ENCODE measurements at regions not wholly inside any gene's neighbourhood (a gene's known extent, or its start where the extent isn't known, plus 50 kb on each side); places are given as distances from the start of the nearest gene placed in this dataset.
"Not testable (repeated sequence)": the region's sequence is repeated elsewhere in the genome, so short reads cannot be mapped to it uniquely, and the experiment has no call there.

- H3K4ac ChIP-seq (ENCODE audit: low read depth, low read length) = no peak overlapping the region
- H3K36me3 ChIP-seq (ENCODE audit: control insufficient read depth, insufficient read depth, low read length) = no peaks in the 10 kb centered on the region
- H3K4me2 ChIP-seq (ENCODE audit: low read length) = no peak overlapping the region
- H4K8ac ChIP-seq (ENCODE audit: low read depth, low read length) = no peak overlapping the region
- H3K4me3 ChIP-seq (ENCODE audit: low read length) = no peak overlapping the region
- H3K79me1 ChIP-seq (ENCODE audit: low read length) = no peaks in the 10 kb centered on the region
- no peak overlapping the region for H4K5ac ChIP-seq (ENCODE audit: low read length)
- no CpG with 5 or more reads among the region's 4 CpGs for WGBS (ENCODE audit: extremely low coverage, insufficient coverage, low lambda C conversion rate)
- no peak overlapping the region for H3K56ac ChIP-seq (ENCODE audit: low read length)
- H3K4me1 ChIP-seq (ENCODE audit: control insufficient read depth, low read depth, low read length) = no peaks in the 10 kb centered on the region
- no peak overlapping the region for H3K23ac ChIP-seq (ENCODE audit: low read length)
- H2BK5ac ChIP-seq (ENCODE audit: low read length) = no peak overlapping the region
- no peaks in the 10 kb centered on the region for H3K27me3 ChIP-seq (ENCODE audit: insufficient read depth, low read length, poor library complexity)
- H3K18ac ChIP-seq (ENCODE audit: low read length) = no peak overlapping the region
- no peaks in the 10 kb centered on the region for H3K79me2 ChIP-seq (ENCODE audit: control insufficient read depth, insufficient read depth, low read length)
- H2BK120ac ChIP-seq (ENCODE audit: low read depth, low read length) = no peak overlapping the region
- no peak overlapping the region for H3K27ac ChIP-seq (ENCODE audit: low read depth, low read length)
- H2BK15ac ChIP-seq (replicated peaks; ENCODE audit: low read depth) = no peak overlapping the region
- no peak overlapping the region for H3K9ac ChIP-seq (ENCODE audit: low read length)
- H2AK5ac ChIP-seq (ENCODE audit: low read length) = no peak overlapping the region
- no peak for DNase-seq
Observed at GRCh38 chr10:113486531-113486930, 66.3 kb upstream of the HABP2 start.

- no peak for DNase-seq
- H3K4me1 ChIP-seq (ENCODE audit: control insufficient read depth, low read depth, low read length) = no peaks in the 10 kb centered on the region
- no peak overlapping the region for H4K5ac ChIP-seq (ENCODE audit: low read length)
- no peak overlapping the region for H2BK15ac ChIP-seq (replicated peaks; ENCODE audit: low read depth)
- WGBS (ENCODE audit: extremely low coverage, insufficient coverage, low lambda C conversion rate) = no CpG with 5 or more reads among the region's 1 CpG
- no peak overlapping the region for H3K23ac ChIP-seq (ENCODE audit: low read length)
- no peak overlapping the region for H3K56ac ChIP-seq (ENCODE audit: low read length)
- no peak overlapping the region for H3K18ac ChIP-seq (ENCODE audit: low read length)
- H3K9ac ChIP-seq (ENCODE audit: low read length) = no peak overlapping the region
- H3K4ac ChIP-seq (ENCODE audit: low read depth, low read length) = no peak overlapping the region
- H3K27me3 ChIP-seq (ENCODE audit: insufficient read depth, low read length, poor library complexity) = no peaks in the 10 kb centered on the region
- no peaks in the 10 kb centered on the region for H3K36me3 ChIP-seq (ENCODE audit: control insufficient read depth, insufficient read depth, low read length)
- no peak overlapping the region for H2BK120ac ChIP-seq (ENCODE audit: low read depth, low read length)
- H4K8ac ChIP-seq (ENCODE audit: low read depth, low read length) = no peak overlapping the region
- no peaks in the 10 kb centered on the region for H3K79me1 ChIP-seq (ENCODE audit: low read length)
- H3K27ac ChIP-seq (ENCODE audit: low read depth, low read length) = no peak overlapping the region
- H3K4me2 ChIP-seq (ENCODE audit: low read length) = no peak overlapping the region
- H3K79me2 ChIP-seq (ENCODE audit: control insufficient read depth, insufficient read depth, low read length) = no peaks in the 10 kb centered on the region
- no peak overlapping the region for H2AK5ac ChIP-seq (ENCODE audit: low read length)
- H2BK5ac ChIP-seq (ENCODE audit: low read length) = no peak overlapping the region
- H3K4me3 ChIP-seq (ENCODE audit: low read length) = no peak overlapping the region
Observed at GRCh38 chr10:113487154-113487553, 65.7 kb upstream of the HABP2 start.

- Histone ChIP-seq H3K18ac (ENCODE audit: low read length) (no peak overlapping the region), H3K79me2 (ENCODE audit: control insufficient read depth, insufficient read depth, low read length) (no peaks in the 10 kb centered on the region), H2AK5ac (ENCODE audit: low read length) (no peak overlapping the region), H3K4me3 (ENCODE audit: low read length) (no peak overlapping the region), H4K8ac (ENCODE audit: low read depth, low read length) (no peak overlapping the region), H3K9ac (ENCODE audit: low read length) (no peak overlapping the region), H2BK5ac (ENCODE audit: low read length) (no peak overlapping the region), H3K27me3 (ENCODE audit: insufficient read depth, low read length, poor library complexity) (no peaks in the 10 kb centered on the region), H2BK120ac (ENCODE audit: low read depth, low read length) (no peak overlapping the region), H3K56ac (ENCODE audit: low read length) (no peak overlapping the region), H3K23ac (ENCODE audit: low read length) (no peak overlapping the region), H4K5ac (ENCODE audit: low read length) (no peak overlapping the region), H2BK15ac (replicated peaks; ENCODE audit: low read depth) (no peak overlapping the region), H3K36me3 (ENCODE audit: control insufficient read depth, insufficient read depth, low read length) (no peaks in the 10 kb centered on the region), H3K27ac (ENCODE audit: low read depth, low read length) (no peak overlapping the region), H3K4ac (ENCODE audit: low read depth, low read length) (no peak overlapping the region), H3K79me1 (ENCODE audit: low read length) (no peaks in the 10 kb centered on the region), H3K4me2 (ENCODE audit: low read length) (no peak overlapping the region), H3K4me1 (ENCODE audit: control insufficient read depth, low read depth, low read length) (no peaks in the 10 kb centered on the region)
- no peak for DNase-seq
Observed at GRCh38 chr10:113488186-113488585, 64.7 kb upstream of the HABP2 start.

- not testable (repeated sequence) for H4K5ac ChIP-seq (ENCODE audit: low read length); H3K36me3 ChIP-seq (ENCODE audit: control insufficient read depth, insufficient read depth, low read length); H3K23ac ChIP-seq (ENCODE audit: low read length); H3K79me2 ChIP-seq (ENCODE audit: control insufficient read depth, insufficient read depth, low read length); H3K27me3 ChIP-seq (ENCODE audit: insufficient read depth, low read length, poor library complexity); H3K9ac ChIP-seq (ENCODE audit: low read length); H3K4me1 ChIP-seq (ENCODE audit: control insufficient read depth, low read depth, low read length); H2BK120ac ChIP-seq (ENCODE audit: low read depth, low read length); H3K27ac ChIP-seq (ENCODE audit: low read depth, low read length); H3K56ac ChIP-seq (ENCODE audit: low read length); H4K8ac ChIP-seq (ENCODE audit: low read depth, low read length); H2BK15ac ChIP-seq (replicated peaks; ENCODE audit: low read depth); H3K18ac ChIP-seq (ENCODE audit: low read length); H3K4ac ChIP-seq (ENCODE audit: low read depth, low read length); H3K79me1 ChIP-seq (ENCODE audit: low read length); H3K4me3 ChIP-seq (ENCODE audit: low read length); H2BK5ac ChIP-seq (ENCODE audit: low read length); H2AK5ac ChIP-seq (ENCODE audit: low read length); DNase-seq; H3K4me2 ChIP-seq (ENCODE audit: low read length)
- no CpG with 5 or more reads among the region's 2 CpGs for WGBS (ENCODE audit: extremely low coverage, insufficient coverage, low lambda C conversion rate)
Observed at GRCh38 chr10:113489522-113489921, 63.3 kb upstream of the HABP2 start.

DNA sequence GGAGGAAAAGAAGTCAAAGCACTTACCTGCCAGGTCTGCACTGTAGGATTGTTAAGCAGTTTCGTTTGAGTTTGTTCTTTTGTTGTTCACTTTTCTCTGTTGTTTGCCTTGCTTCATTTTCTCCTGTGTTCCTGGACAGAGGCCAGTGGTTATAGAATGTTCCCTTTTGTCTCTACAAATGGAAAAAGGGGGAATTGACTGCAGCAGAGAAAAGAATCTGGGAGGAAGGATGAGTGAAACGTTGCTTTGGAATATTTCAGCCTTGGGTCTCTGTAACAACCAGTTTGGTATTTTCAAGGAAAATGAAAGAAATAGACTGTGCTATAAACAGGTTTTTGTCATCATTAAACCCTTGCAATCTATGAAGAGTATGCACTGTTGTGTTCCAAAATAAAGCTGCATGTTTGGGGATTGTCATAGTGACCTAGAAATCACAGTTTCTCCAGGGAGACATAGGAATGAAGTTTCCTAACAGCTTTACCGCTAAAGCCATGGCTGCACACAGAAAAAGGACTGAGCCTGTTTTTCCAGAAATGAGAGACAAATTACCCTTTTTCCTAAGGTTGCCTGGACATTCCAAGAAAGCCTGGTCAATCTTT lies 60.8 kb upstream of the HABP2 start:
- Histone ChIP-seq H4K5ac (ENCODE audit: low read length) (no peak overlapping the region), H3K4me2 (ENCODE audit: low read length) (no peak overlapping the region), H4K8ac (ENCODE audit: low read depth, low read length) (no peak overlapping the region), H2BK15ac (replicated peaks; ENCODE audit: low read depth) (no peak overlapping the region), H3K27me3 (ENCODE audit: insufficient read depth, low read length, poor library complexity) (no peaks in the 10 kb centered on the region), H3K23ac (ENCODE audit: low read length) (no peak overlapping the region), H3K4ac (ENCODE audit: low read depth, low read length) (no peak overlapping the region), H3K9ac (ENCODE audit: low read length) (no peak overlapping the region), H2BK120ac (ENCODE audit: low read depth, low read length) (no peak overlapping the region), H3K79me2 (ENCODE audit: control insufficient read depth, insufficient read depth, low read length) (no peaks in the 10 kb centered on the region), H3K27ac (ENCODE audit: low read depth, low read length) (no peak overlapping the region), H3K18ac (ENCODE audit: low read length) (no peak overlapping the region), H3K79me1 (ENCODE audit: low read length) (no peaks in the 10 kb centered on the region), H2AK5ac (ENCODE audit: low read length) (no peak overlapping the region), H3K36me3 (ENCODE audit: control insufficient read depth, insufficient read depth, low read length) (no peaks in the 10 kb centered on the region), H3K4me3 (ENCODE audit: low read length) (no peak overlapping the region), H3K56ac (ENCODE audit: low read length) (no peak overlapping the region), H2BK5ac (ENCODE audit: low read length) (no peak overlapping the region), H3K4me1 (ENCODE audit: control insufficient read depth, low read depth, low read length) (no peaks in the 10 kb centered on the region)
- no peak for DNase-seq
- no CpG with 5 or more reads among the region's 3 CpGs for WGBS (ENCODE audit: extremely low coverage, insufficient coverage, low lambda C conversion rate)

DNA sequence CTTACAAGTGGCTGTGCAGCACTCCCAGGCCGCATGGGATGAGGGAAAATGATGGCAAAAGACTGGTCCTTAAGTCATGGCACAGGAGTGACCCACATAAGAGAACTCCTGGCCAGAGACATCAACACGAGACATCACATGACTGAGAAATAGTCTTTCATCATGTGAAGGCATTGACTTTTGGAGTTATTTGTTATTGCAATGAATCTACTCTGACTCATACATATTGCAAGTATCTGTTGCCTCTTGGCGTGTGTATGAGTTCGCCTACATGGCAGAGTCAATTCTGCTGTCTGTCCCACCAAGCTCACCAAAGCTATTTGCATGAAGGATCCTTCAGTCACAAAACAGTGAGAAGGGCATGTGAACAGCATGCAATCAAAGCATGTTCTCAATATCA lies 59.7 kb upstream of the HABP2 start:
- Histone ChIP-seq H4K5ac (ENCODE audit: low read length) (no peak overlapping the region), H3K27ac (ENCODE audit: low read depth, low read length) (no peak overlapping the region)
- WGBS (ENCODE audit: extremely low coverage, insufficient coverage, low lambda C conversion rate) = no CpG with 5 or more reads among the region's 4 CpGs

More for the DNA sequence above, 59.7 kb upstream of the HABP2 start:
- no peak overlapping the region for H3K4ac ChIP-seq (ENCODE audit: low read depth, low read length)
- no peak overlapping the region for H3K23ac ChIP-seq (ENCODE audit: low read length)
- no peaks in the 10 kb centered on the region for H3K36me3 ChIP-seq (ENCODE audit: control insufficient read depth, insufficient read depth, low read length)
- H2BK15ac ChIP-seq (replicated peaks; ENCODE audit: low read depth) = no peak overlapping the region
- no peak overlapping the region for H3K9ac ChIP-seq (ENCODE audit: low read length)
- no peaks in the 10 kb centered on the region for H3K4me1 ChIP-seq (ENCODE audit: control insufficient read depth, low read depth, low read length)
- no peak for DNase-seq
- no peaks in the 10 kb centered on the region for H3K27me3 ChIP-seq (ENCODE audit: insufficient read depth, low read length, poor library complexity)
- no peak overlapping the region for H3K4me2 ChIP-seq (ENCODE audit: low read length)
- no peak overlapping the region for H2AK5ac ChIP-seq (ENCODE audit: low read length)
- H3K4me3 ChIP-seq (ENCODE audit: low read length) = no peak overlapping the region
- no peaks in the 10 kb centered on the region for H3K79me2 ChIP-seq (ENCODE audit: control insufficient read depth, insufficient read depth, low read length)
- H2BK5ac ChIP-seq (ENCODE audit: low read length) = no peak overlapping the region
- H3K18ac ChIP-seq (ENCODE audit: low read length) = no peak overlapping the region
- no peak overlapping the region for H4K8ac ChIP-seq (ENCODE audit: low read depth, low read length)
- H3K56ac ChIP-seq (ENCODE audit: low read length) = no peak overlapping the region
- H2BK120ac ChIP-seq (ENCODE audit: low read depth, low read length) = no peak overlapping the region
- no peaks in the 10 kb centered on the region for H3K79me1 ChIP-seq (ENCODE audit: low read length)

Data from mesendoderm (in vitro differentiated cells).